H9 (cell line): ENCODE measurements at regions not wholly inside any gene's neighbourhood (a gene's known extent, or its start where the extent isn't known, plus 50 kb on each side); places are given as distances from the start of the nearest gene placed in this dataset.

Source experiments
- DNase-seq: peaks from one replicate; pipeline ENCODE4 v3.0.0-alpha.2; 2017
- H2AFZ ChIP-seq: one replicate; pipeline ENCODE4 v1.6.1; 2013; ENCODE audit warnings: mild to moderate bottlenecking, low read length, control low read depth, moderate library complexity
- H2AK5ac ChIP-seq: 2 replicates; pipeline ENCODE4 v1.6.1; 2013; ENCODE audit warnings: low read length, control low read depth, mixed read lengths; ENCODE audit not compliant: insufficient read length
- H2BK120ac ChIP-seq: one replicate; pipeline ENCODE4 v1.6.1; 2013; ENCODE audit warnings: low read depth, mild to moderate bottlenecking, low read length, control low read depth, inconsistent platforms; ENCODE audit not compliant: poor library complexity, severe bottlenecking
- H2BK12ac ChIP-seq: 2 replicates; pipeline ENCODE4 v1.6.1; 2013; ENCODE audit warnings: low read length, control low read depth, mixed read lengths, low read depth; ENCODE audit not compliant: insufficient read length
- H2BK15ac ChIP-seq: 2 replicates; pipeline ENCODE4 v1.6.1; 2013; ENCODE audit warnings: low read depth, low read length, control low read depth
- H2BK20ac ChIP-seq: one replicate; pipeline ENCODE4 v1.6.1; 2013; ENCODE audit warnings: low read depth, mild to moderate bottlenecking, low read length, control low read depth, inconsistent platforms; ENCODE audit not compliant: poor library complexity, severe bottlenecking
- H2BK5ac ChIP-seq: 2 replicates; pipeline ENCODE4 v1.6.1; 2013; ENCODE audit warnings: low read length, control low read depth, mixed read lengths; ENCODE audit not compliant: insufficient read length
- H3K14ac ChIP-seq: 2 replicates; pipeline ENCODE4 v1.6.1; 2013; ENCODE audit warnings: low read length, control low read depth; ENCODE audit not compliant: insufficient read depth
- H3K18ac ChIP-seq: 2 replicates; pipeline ENCODE4 v1.6.1; 2013; ENCODE audit warnings: low read depth, mild to moderate bottlenecking, mixed read lengths, low read length, control low read depth; ENCODE audit not compliant: insufficient read length
- H3K23ac ChIP-seq: 2 replicates; pipeline ENCODE4 v1.6.1; 2013; ENCODE audit warnings: low read length, control low read depth, mixed read lengths, low read depth; ENCODE audit not compliant: insufficient read length
- H3K23me2 ChIP-seq: 2 replicates; pipeline ENCODE4 v1.6.1; 2013; ENCODE audit warnings: low read depth, mild to moderate bottlenecking, mixed read lengths, low read length, control low read depth; ENCODE audit not compliant: insufficient read length, poor library complexity, severe bottlenecking
- H3K27ac ChIP-seq: 2 replicates; pipeline ENCODE4 v1.5.1; 2013; ENCODE audit warnings: low read length, control low read depth, mixed read lengths, low read depth; ENCODE audit not compliant: insufficient read length
- H3K27me3 ChIP-seq: 2 replicates; pipeline ENCODE4 v1.6.1; 2013; ENCODE audit warnings: low read length, control low read depth, inconsistent platforms; ENCODE audit not compliant: insufficient read depth
- H3K4ac ChIP-seq: 2 replicates; pipeline ENCODE4 v1.6.1; 2013; ENCODE audit warnings: low read depth, mild to moderate bottlenecking, control low read depth, inconsistent platforms, low read length, moderate library complexity
- H3K4me1 ChIP-seq: 2 replicates; pipeline ENCODE4 v1.6.1; 2013; ENCODE audit warnings: low read length, control low read depth, inconsistent platforms; ENCODE audit not compliant: insufficient read depth
- H3K4me2 ChIP-seq: 2 replicates; pipeline ENCODE4 v1.6.1; 2013; ENCODE audit warnings: low read length, control low read depth, mixed read lengths; ENCODE audit not compliant: insufficient read length, insufficient read depth
- H3K56ac ChIP-seq: 2 replicates; pipeline ENCODE4 v1.6.1; 2013; ENCODE audit warnings: low read depth, mild to moderate bottlenecking, mixed read lengths, low read length, control low read depth; ENCODE audit not compliant: insufficient read length
- H3K79me1 ChIP-seq: 2 replicates; pipeline ENCODE4 v1.6.1; 2013; ENCODE audit warnings: low read depth, mild to moderate bottlenecking, moderate library complexity, low read length, control low read depth, inconsistent platforms; ENCODE audit not compliant: insufficient read depth, poor library complexity, severe bottlenecking
- H3K79me2 ChIP-seq: 2 replicates; pipeline ENCODE4 v1.6.1; 2013; ENCODE audit warnings: low read length, control low read depth, inconsistent platforms; ENCODE audit not compliant: insufficient read depth
- H3K9ac ChIP-seq: 2 replicates; pipeline ENCODE4 v1.6.1; 2013; ENCODE audit warnings: low read length, control low read depth, mixed read lengths; ENCODE audit not compliant: insufficient read length; ENCODE audit errors: extremely low read depth
- H3K9me3 ChIP-seq: one replicate; pipeline ENCODE4 v1.6.1; 2013; ENCODE audit warnings: low read depth, low read length, inconsistent platforms; ENCODE audit not compliant: control insufficient read depth
- H3T11ph ChIP-seq: one replicate; pipeline ENCODE4 v1.6.1; 2013; ENCODE audit warnings: mild to moderate bottlenecking, low read length, control low read depth, inconsistent platforms
- H4K20me1 ChIP-seq: one replicate; pipeline ENCODE4 v1.6.1; 2013; ENCODE audit not compliant: control insufficient read depth, insufficient read length, insufficient read depth
- H4K5ac ChIP-seq: 2 replicates; pipeline ENCODE4 v1.6.1; 2013; ENCODE audit warnings: low read depth, mild to moderate bottlenecking, mixed read lengths, low read length, control low read depth; ENCODE audit not compliant: insufficient read length
- H4K8ac ChIP-seq: replicated peaks from 2 replicates; pipeline ENCODE4 v1.6.1; 2013; ENCODE audit warnings: low read length, control low read depth, mixed read lengths, low read depth; ENCODE audit not compliant: insufficient read length
- H4K91ac ChIP-seq: 2 replicates; pipeline ENCODE4 v1.6.1; 2013; ENCODE audit warnings: low read depth, mild to moderate bottlenecking, moderate library complexity, mixed read lengths, low read length, control low read depth; ENCODE audit not compliant: insufficient read length
- H3K27ac Mint-ChIP-seq, 3 experiments: 2 replicates in 2 of 3; 3 replicates in 1 of 3; pipeline ENCODE4 v1.8.0; 2020 to 2021; ENCODE audit warnings: mixed read lengths in 3 of 3, mild to moderate bottlenecking in 1 of 3, moderate library complexity in 1 of 3
- H3K27me3 Mint-ChIP-seq: 2 replicates; pipeline ENCODE4 v1.8.0; 2021; ENCODE audit warnings: low read depth, mild to moderate bottlenecking, moderate library complexity, mixed read lengths
- H3K36me3 Mint-ChIP-seq, 3 experiments: 2 replicates in 2 of 3; 3 replicates in 1 of 3; pipeline ENCODE4 v1.8.0; 2020 to 2021; ENCODE audit warnings: low read depth in 3 of 3, mixed read lengths in 3 of 3; ENCODE audit not compliant: insufficient read depth in 1 of 3
- H3K4me1 Mint-ChIP-seq, 2 experiments: 2 replicates each; pipeline ENCODE4 v1.8.0; 2020; ENCODE audit warnings: mixed read lengths in 2 of 2
- H3K4me3 Mint-ChIP-seq, 2 experiments: 2 replicates in 1 of 2; 3 replicates in 1 of 2; pipeline ENCODE4 v1.8.0; 2020 to 2021; ENCODE audit warnings: mild to moderate bottlenecking in 2 of 2, mixed read lengths in 2 of 2, moderate library complexity in 1 of 2
- H3K9me3 Mint-ChIP-seq, 2 experiments: 2 replicates in 1 of 2; 3 replicates in 1 of 2; pipeline ENCODE4 v1.8.0; 2020; ENCODE audit warnings: mild to moderate bottlenecking in 2 of 2, mixed read lengths in 2 of 2, moderate library complexity in 1 of 2
- whole genome bisulfite sequencing: extraction: QIAGEN DNeasy Blood & Tissue Kit; methylation state at CpG from one replicate; pipeline ENCODE4 v1.1.7; 2013; ENCODE audit warnings: missing lambda C conversion rate, low lambda C conversion rate, mixed read lengths; ENCODE audit not compliant: insufficient read length; ENCODE audit errors: extremely low coverage; 5-methylcytosine and 5-hydroxymethylcytosine counted together
- TF ChIP-seq, protein P1 (sequence below): fragments of 200-600 bp; sonication (generic); conservative IDR thresholded peaks from 3 replicates; pipeline ENCODE4 v1.8.0; 2021; ENCODE audit warnings: antibody characterized with exemption, mild to moderate bottlenecking

DNA sequence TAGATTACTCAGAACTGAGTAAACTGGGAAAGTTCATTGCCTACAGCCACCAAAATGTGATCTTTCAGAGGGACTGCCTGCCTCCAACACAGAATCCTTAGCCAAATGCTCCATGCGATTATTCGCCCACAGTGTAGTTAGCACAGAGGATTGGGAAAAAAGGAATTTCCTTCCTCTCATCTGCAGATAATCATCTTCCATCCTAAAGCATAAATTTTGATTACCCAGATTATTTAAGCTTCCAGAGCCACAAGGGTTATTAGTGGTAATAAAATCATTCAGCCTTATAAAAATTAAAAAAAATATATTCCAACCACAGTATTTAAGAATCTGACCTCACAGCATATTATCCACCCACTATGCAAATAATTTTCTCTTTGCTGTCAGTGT is 285.3 kb upstream of the GRAMD2B start:
- Histone ChIP-seq H2BK12ac (no peak overlapping the region), H2BK120ac (no peak overlapping the region), H3K27ac (no peak overlapping the region), H3K79me2 (no peaks in the 10 kb centered on the region), H3T11ph (no peak overlapping the region), H2AK5ac (no peak overlapping the region), H3K79me1 (no peaks in the 10 kb centered on the region), H3K23me2 (no peaks in the 10 kb centered on the region), H3K27me3 (no peaks in the 10 kb centered on the region), H3K4me1 (peaks cover 3% of the 10 kb centered on the region; the same call in 1 of the 2 replicates), H2AFZ (no peak overlapping the region), H3K9me3 (no peaks in the 10 kb centered on the region), H3K4ac (no peak overlapping the region), H2BK5ac (no peak overlapping the region), H2BK15ac (no peak overlapping the region), H3K9ac (no peak overlapping the region), H3K14ac (no peak overlapping the region), H4K91ac (no peak overlapping the region), H4K5ac (no peak overlapping the region), H3K23ac (no peak overlapping the region), H2BK20ac (no peak overlapping the region), H3K56ac (no peak overlapping the region), H3K4me2 (no peak overlapping the region), H4K20me1 (no peaks in the 10 kb centered on the region), H4K8ac (no peak overlapping the region), H3K18ac (no peak overlapping the region)
- WGBS, result no CpG with 5 or more reads among the region's 2 CpGs
- H3K4me1 Mint-ChIP-seq, result peaks cover 33 to 38% of the 10 kb centered on the region in 2 experiments
- H3K4me3 Mint-ChIP-seq, result no peak overlapping the region
- H3K36me3 Mint-ChIP-seq, result 0 out of 7 replicates have a peak, but pooled peaks cover 0 to 3% (median 0%) of the 10 kb centered on the region in 3 experiments
- peak overlapping the region in 2 of 3 experiments; percentile 69 to 84; a peak in 3 of 7 replicates for H3K27ac Mint-ChIP-seq
- H3K9me3 Mint-ChIP-seq, result no peaks in the 10 kb centered on the region
- TF ChIP-seq, protein P1, sequence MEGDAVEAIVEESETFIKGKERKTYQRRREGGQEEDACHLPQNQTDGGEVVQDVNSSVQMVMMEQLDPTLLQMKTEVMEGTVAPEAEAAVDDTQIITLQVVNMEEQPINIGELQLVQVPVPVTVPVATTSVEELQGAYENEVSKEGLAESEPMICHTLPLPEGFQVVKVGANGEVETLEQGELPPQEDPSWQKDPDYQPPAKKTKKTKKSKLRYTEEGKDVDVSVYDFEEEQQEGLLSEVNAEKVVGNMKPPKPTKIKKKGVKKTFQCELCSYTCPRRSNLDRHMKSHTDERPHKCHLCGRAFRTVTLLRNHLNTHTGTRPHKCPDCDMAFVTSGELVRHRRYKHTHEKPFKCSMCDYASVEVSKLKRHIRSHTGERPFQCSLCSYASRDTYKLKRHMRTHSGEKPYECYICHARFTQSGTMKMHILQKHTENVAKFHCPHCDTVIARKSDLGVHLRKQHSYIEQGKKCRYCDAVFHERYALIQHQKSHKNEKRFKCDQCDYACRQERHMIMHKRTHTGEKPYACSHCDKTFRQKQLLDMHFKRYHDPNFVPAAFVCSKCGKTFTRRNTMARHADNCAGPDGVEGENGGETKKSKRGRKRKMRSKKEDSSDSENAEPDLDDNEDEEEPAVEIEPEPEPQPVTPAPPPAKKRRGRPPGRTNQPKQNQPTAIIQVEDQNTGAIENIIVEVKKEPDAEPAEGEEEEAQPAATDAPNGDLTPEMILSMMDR, result no peak
- no peak for DNase-seq
- H3K27me3 Mint-ChIP-seq, result no peaks in the 10 kb centered on the region
